Fibroblast of villous mesenchyme (primary cell): ENCODE measurements at regions not wholly inside any gene's neighbourhood (a gene's known extent, or its start where the extent isn't known, plus 50 kb on each side); places are given as distances from the start of the nearest gene placed in this dataset.
"Not testable (repeated sequence)": the region's sequence is repeated elsewhere in the genome, so short reads cannot be mapped to it uniquely, and the experiment has no call there.

Source experiments
- DNase-seq: peaks from one replicate; pipeline ENCODE4 v3.0.0-alpha.2; 2010; ENCODE audit warnings: low read depth
- H3K4me3 ChIP-seq: 2 replicates; pipeline ENCODE4 v1.5.1; 2011; ENCODE audit warnings: low read depth, mild to moderate bottlenecking, low read length

DNA sequence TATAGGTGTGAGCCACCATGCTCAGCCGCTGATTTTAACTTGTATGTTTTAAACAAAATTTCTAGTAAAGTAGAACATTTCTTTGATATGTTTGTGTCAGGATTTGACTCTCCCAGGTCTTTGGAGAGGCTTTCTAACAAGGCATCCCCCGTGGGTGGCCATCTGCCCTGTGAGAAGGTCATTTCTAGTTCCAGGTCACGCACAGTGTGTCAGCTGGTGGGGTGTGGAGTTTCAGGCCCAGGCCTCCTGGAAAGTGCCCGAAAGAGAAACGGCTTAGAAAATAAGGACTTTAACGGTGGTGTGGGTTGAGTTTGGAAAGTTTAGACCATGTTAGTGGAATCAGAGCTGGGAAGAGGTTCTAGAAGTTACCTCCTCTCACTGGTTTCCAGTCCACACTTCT, 61.0 kb downstream of the SPDYE17 start:
- not testable (repeated sequence) for DNase-seq, H3K4me3 ChIP-seq

DNA sequence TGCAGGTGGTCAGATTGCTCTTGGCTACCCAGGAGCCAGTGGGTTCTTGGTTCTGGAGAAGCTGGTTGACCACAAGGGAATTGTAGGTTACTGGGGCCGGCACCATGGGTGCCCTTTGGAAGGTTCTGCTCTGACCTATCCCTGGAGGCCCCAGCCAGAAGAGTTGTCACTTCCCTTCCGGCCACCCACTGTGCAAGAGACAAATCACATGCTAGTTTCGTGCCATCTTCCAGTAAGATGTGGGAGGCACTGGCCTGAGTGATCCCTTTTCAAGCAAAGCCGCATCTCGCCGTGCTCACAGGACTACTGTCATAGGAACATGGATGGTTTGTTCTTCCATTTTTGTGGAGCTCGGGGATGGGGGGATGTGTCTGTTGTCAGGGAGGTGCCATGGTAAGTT, 62.3 kb downstream of the SPDYE17 start:
- not testable (repeated sequence) for DNase-seq, H3K4me3 ChIP-seq

DNA sequence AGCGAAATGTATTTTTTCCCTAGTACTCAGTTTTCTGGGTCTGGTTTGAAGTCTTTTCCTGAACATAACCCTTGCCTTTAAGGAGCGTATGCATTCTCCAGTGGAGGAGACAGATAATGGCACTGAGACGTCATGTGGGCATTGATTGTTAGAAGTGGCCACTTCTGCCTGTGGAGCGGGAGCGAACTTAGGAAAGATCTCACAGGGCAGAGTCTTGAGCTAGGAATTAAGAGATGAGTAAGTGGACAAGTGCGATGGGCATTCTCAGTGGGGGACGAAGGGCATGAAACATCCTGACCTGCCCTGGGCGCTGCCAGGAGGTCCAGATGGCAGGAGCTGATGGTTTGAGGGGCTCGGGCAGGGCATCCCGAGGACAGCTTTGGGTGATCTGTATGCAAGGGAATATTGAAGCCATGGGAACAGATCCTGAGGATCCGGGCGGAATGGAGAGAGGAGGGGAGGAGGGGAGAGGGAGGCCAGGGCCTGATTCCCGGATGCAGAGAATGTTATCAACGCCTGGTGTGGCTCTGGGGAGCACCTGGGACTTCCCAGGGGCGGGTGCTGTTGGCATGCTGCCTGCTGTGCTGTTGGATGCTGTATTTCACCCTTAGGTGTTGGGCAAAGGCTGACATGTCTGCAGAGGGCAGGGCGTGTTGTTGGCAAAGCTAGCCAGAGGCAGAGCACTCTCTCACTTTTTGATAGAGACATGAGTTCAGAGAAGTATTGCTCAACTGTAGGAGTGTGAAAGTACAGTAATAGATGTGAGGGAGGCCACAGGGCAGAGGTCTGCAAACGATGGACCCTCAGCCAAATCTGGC, 66.2 kb downstream of the SPDYE17 start:
- H3K4me3 ChIP-seq, DNase-seq: not testable (repeated sequence)

DNA sequence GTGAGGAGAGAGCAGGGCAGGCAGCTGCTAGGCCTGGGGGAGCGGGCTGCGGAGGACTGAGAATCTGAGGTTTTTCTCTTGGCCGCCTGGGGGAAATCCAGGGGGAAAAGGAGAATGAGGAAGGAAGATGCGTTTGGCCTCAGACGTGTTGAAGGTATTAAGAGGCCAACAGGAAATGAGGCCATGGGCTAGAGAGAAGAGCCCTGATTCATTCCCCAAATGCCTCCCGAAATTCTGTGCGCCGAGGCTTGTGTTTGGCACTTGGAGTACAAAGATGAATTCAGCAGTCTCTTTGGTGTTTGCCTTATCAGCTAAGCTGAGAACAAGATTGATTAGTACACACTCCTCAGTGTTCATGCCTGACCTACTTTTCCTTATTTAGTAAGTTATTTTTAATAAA, 68.1 kb downstream of the SPDYE17 start:
- H3K4me3 ChIP-seq, DNase-seq: not testable (repeated sequence)

DNA sequence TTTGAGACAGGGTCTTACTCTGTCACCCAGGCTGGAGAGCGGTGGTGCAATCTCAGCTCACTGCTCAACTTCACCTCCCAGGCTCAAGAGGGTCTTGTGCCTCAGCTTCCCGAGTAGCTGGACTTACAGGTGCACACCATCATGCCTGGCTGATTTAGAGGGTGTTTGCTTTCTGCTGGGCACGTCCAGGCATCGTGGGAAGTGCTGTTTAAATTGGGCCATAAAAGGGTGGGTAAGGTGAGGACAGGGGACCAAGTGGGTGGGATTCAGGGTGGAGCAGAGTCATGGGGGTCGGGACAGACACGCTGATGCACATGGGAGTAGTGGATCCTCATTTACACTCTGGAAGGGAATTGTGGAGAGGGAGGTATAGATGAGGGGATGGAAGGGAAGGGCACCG, 69.1 kb downstream of the SPDYE17 start:
- not testable (repeated sequence) for DNase-seq, H3K4me3 ChIP-seq

DNA sequence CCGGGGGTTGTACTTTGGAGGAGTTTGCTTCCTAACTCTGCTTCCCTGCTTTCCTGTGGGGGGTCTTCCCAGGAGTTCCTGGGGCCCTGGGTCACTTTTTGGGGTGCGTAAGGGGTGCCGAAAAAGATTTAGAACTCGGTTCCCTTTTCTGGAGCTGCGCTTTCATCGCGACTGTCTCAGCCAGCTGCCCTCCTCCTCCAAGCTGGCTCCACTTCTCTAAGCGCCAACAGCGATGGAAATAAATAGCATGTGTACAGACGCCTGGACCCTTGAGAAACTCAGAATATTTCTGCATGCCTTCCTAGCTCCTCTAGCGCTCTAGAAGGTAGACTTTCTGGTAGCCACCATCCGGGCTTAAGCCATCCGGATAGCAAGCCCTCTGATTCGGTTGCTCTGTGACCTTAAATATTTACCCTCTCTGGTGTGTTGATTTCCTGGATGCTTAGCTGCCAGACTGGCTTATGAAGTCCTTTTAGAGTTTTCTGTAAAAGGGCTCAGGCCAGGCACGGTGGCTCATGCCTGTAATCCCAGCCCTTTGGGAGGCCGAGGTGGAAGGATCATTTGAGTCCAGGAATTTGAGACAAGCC, 71.7 kb downstream of the SPDYE17 start:
- DNase-seq, H3K4me3 ChIP-seq: not testable (repeated sequence)

DNA sequence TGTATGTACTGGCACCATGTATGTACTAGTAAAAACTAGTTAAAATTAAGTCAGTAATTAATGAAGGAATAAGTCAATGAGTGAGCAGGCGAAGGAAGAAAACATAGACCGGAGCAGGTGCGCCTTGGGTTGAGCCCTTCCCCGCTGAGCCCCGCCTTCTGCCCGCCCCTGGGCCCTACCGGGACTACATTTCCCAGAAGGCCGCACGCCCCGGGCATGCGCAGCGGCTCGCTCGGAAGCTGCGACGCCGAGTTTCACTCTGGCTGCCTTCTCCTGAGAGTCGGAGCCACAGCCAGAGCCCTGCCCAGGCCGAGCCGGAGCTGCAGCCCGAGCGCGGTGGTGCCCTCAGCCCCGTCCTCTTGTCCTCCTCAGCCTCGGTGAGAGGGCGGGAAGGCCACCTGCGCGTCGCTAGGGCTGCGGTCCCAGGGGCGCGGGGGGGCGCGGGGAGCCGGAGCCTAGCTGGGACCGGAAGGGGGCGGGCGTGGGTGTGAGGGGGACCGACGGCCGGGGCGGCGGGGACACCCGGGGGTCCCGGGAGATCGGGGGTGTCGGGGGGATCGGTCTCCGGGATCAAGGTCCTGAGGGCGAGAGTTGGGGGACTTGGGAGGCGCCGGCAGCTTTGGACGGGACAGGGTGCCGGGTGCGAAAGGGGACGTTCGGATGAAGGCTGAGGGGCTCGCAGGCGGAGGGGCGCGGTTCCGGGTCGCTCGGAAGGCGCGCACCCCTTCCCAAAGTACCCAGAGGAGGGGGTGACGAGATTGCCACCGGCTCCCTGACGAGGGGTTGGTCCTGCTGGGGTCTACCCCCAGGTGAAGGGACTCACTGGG, 72.4 kb downstream of the SPDYE17 start:
- not testable (repeated sequence) for DNase-seq
- H3K4me3 ChIP-seq: peak overlapping the region; percentile 37

DNA sequence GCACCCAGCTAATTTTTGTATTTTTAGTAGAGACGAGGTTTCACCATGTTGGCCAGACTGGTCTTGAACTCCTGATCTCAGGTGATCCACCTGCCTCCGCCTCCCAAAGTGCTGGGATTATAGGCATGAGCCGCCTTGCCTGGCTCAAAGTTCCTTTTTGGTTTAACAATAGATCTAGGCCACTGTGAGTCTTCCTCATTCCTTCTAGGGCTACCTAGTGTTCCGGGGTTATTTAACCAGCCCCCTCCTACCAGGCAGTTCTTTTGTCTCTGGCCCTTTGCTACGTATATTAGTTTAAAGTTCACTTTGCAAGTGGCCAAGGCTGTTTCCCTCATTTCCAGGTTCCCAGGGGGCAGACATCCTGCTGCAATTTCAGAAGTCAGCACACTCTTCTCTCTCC, 75.6 kb downstream of the SPDYE17 start:
- H3K4me3 ChIP-seq, DNase-seq: not testable (repeated sequence)

DNA sequence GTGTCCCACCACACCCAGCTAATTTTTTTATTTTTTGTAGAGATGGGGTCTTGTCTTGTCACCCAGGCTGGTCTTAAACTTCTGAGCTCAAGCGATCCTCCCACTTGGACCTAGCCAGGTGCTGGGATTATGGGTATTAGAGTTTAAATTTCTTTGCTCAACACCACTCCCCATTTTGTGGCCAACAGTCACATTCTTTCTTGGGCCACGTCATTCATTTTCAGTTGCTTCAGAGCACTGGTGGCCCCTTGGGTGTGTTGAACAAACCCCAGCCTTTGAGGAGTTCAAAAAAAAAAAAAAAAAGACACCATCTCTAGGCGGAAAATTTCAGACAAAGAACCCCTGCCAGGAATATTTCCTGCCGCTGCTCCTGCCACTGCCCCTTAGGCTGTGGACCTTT, 77.0 kb downstream of the SPDYE17 start:
- not testable (repeated sequence) for DNase-seq, H3K4me3 ChIP-seq

DNA sequence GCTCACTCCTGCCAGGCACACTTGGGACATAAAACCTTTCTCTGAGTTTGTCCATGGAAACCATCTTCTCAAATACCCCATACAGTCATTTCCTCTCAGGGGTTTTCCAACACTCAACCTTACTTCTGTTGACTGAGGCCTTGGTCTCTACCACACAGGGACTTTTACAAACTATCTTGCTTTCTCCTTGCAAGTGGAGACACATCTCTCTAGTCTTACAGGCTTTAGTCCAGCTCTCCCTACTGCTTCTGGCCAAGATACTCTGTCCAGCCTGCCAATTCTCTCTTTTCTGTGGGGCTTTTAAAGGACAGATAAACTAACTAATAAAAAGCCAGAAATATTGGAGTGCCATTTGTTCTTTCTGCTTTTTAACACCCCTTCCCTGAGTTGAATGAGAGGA, 87.6 kb downstream of the SPDYE17 start:
- H3K4me3 ChIP-seq, DNase-seq: not testable (repeated sequence)

DNA sequence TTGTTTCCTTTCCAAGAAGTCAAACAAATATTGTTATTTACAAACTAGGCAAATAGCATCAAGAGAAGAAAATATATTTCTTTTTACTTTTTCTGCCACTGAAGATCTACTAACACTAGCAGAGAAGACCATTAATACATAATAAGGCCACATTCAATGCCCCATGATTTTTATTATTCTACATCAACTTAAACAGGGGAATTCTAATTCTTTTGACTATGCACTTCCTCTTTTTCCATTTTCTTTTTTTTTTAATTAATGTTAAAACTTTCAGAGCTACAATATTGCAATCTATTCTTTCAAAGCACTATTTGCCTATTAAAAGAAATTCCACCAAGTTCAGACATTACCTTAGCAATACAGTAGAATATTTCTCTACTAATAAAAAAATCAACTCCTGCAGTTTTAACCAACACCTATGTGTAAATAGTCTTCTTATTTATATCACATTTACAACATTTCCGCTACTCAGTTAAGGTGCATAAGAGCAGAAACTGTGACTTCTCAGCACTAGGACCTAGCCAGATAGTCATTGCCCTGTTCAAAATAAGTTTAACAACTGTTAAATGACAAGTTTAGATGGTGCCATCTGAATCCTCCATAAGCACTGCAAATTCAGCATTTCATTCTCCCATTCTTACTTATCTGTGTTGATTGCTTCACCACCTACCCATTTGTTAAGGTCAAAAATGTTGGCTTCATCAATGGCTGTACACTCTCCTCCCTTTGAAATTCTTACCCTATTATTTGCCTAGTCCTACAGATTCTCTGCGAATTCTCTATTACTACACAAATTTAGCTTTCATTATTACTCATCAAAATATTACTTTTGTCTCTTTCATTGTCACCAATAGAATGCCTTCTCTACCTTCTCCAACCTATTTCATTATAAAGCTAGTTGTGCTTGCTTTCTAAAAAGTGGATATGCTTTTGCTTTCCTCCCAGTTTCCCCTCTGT, 90.1 kb downstream of the SPDYE17 start:
- H3K4me3 ChIP-seq, DNase-seq: not testable (repeated sequence)

DNA sequence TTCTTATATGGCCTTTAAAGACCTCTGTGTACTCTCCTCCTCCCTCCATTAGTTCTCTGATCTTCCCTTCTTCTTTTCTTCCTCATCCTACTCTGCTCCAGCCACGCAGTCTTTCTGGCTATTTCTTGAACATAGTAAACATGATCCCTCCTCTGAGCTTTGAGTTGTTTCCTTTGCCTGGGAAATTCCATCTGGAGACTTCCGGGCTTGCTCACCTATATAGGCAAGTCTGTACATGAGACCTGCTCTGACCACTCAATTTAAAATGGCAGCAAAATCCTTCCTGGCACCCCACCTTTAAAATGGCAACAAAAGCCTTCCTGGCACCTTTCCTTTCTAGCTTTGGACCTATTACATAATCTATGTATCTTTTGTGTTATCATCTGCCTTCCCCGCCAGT, 94.4 kb downstream of the SPDYE17 start:
- not testable (repeated sequence) for H3K4me3 ChIP-seq, DNase-seq

DNA sequence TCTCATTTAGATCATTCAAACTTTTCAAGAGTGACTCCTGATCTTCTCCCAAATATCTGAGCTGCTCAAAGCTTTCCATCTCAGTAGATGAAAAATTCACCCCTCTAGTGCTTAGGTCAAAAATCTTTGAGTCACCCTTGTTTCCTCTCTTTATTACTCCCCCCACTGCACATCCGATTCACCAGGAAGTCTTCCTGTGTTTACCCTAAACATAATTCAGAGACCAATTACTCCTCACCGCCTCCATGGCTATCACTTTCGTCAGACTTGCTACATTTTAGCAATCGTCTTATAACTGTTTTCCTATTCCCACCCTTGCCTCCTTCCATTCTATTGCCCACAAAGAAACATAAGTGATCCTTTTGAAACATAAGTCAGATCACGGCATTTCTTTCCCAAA, 94.8 kb downstream of the SPDYE17 start:
- DNase-seq, H3K4me3 ChIP-seq: not testable (repeated sequence)

DNA sequence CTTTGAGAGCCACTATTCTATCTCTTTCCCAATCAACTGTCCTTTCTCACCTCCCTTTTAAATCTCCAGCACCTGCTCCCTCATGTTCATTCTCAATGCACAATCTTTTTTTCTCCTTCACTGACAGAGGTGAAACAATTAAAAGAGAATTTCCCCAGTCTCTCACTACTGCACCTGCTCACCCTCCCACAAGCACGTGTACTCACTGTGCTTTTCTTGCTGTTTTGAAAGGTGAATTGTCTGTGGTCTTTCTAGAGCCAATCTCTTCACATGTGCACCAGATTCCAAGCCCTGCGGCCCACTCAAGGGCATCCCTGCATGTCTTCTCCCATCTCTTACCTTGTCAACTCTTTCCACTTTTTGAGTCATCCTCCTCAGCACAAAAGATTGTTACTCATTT, 95.8 kb downstream of the SPDYE17 start:
- not testable (repeated sequence) for DNase-seq, H3K4me3 ChIP-seq

DNA sequence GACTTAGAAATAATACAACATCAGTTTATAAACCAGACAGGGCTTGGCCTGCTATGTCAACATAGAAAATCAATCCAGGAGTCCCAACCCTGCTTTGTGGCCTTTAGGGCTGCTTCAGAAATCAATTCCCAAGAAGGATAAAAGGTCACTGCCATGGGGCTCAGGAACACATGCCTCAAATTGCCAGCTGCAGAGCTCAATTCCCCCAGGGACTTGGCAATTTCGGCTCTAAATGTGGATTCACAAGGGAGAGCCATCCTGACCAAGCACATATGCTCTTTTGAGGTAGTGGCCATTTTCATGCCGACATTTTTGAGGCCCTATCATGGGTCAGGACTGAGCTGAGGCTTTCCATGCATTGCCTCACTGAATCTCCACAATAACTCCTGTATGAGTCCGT, 97.5 kb downstream of the SPDYE17 start:
- not testable (repeated sequence) for DNase-seq, H3K4me3 ChIP-seq

DNA sequence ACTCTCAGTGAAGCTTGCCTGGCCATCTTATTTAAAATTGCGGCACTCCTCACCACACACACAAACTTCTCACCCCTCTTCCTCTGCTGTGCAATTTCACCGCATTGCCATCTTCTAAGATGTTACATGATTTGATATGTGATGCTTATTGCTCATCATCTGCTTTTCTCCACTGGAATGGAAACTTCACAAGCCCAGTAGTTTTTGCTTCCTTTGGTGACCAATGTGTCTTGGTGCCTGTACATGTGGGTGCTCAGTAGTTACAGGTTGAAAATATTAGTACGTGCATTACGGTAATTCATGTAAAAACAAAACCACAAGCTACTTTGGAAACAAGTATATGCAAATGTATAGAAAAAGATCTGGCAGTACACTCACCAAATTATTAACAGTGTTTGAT, 99.2 kb downstream of the SPDYE17 start:
- DNase-seq, H3K4me3 ChIP-seq: not testable (repeated sequence)

DNA sequence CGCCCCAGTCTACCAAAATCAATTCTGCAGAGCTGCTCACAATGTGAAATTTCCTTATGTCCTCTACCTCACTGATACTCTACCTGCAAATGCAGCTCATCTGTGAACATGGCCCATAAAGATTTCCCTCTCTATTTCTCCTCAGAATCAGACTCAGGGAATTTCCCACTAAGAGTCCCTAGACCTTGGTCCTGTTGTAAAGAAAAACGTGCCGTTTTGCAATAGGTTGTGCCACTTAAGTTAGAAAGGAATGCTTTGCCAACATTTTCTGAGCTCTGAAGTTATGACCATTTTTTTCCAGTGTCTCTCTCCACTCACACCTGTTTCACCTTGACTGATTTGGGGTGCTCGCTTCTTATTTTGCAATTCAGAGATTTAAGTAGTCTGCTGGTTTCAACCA, 100.7 kb downstream of the SPDYE17 start:
- not testable (repeated sequence) for DNase-seq, H3K4me3 ChIP-seq

DNA sequence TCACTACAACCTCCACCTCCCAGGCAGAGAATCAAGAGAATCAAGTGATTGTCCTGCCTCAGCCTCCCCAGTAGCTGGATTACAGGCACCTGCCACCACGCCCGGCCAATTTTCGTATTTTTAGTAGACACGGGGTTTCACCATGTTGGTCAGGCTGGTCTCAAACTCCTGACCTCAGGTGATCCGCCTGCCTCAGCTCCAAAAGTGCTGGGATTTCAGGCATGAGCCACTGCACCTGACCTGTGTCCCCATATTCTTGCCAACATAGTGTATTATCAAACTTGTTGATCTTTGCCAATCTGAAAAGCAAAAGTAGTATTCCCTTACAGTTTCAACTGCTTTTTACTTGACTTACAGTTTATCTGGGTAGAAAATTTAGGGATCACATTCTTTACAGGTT, 101.7 kb downstream of the SPDYE17 start:
- not testable (repeated sequence) for H3K4me3 ChIP-seq, DNase-seq
